CD4-positive, alpha-beta T cell (primary cell): ENCODE measurements at regions not wholly inside any gene's neighbourhood (a gene's known extent, or its start where the extent isn't known, plus 50 kb on each side); places are given as distances from the start of the nearest gene placed in this dataset.

ENCODE experiments used
- ATAC-seq: fragments of 200-7000 bp; cut with Tn5 transposase; one replicate; pipeline ENCODE4 v1.10.0; 2022; ENCODE audit warnings: mild to moderate bottlenecking; ENCODE audit not compliant: poor library complexity
- CTCF ChIA-PET: fragments of 350-600 bp; sonication (Branson Sonifier 250); formaldehyde crosslinking; loops from one replicate; lab custom pipeline; 2021; ENCODE audit warnings: antibody characterized with exemption, inconsistent platforms; lab: Charles Lee
- POLR2A ChIA-PET: fragments of 350-600 bp; sonication (Branson Sonifier 250); formaldehyde crosslinking; loops from one replicate; lab custom pipeline; 2021; ENCODE audit warnings: antibody characterized with exemption, inconsistent platforms; lab: Charles Lee
- DNase-seq, 14 experiments: peaks; one replicate each; pipeline ENCODE4 v3.0.0-alpha.2; 2013 to 2020; ENCODE audit warnings: mixed read lengths in 2 of 14
- H3K27ac ChIP-seq, 2 donors: one replicate each; pipeline versions ENCODE4 v1.5.1 to v1.7.0; 2013; ENCODE audit warnings: low read length in 2 of 2, low read depth in 1 of 2, mild to moderate bottlenecking in 1 of 2
- H3K27me3 ChIP-seq, 2 experiments: 1 replicate in 1 of 2; 2 replicates in 1 of 2; pipeline versions ENCODE4 v1.6.1 to v1.7.0; 2013; ENCODE audit warnings: low read length in 2 of 2, control low read depth in 1 of 2, mild to moderate bottlenecking in 1 of 2, moderate library complexity in 1 of 2; ENCODE audit not compliant: insufficient read depth in 2 of 2, control insufficient read depth in 1 of 2
- H3K36me3 ChIP-seq: one replicate; pipeline ENCODE4 v1.6.1; 2013; ENCODE audit warnings: low read length, control low read depth; ENCODE audit not compliant: insufficient read depth
- H3K4me1 ChIP-seq: one replicate; pipeline ENCODE4 v1.6.1; 2013; ENCODE audit warnings: low read length, control low read depth; ENCODE audit not compliant: insufficient read depth
- H3K4me3 ChIP-seq: one replicate; pipeline ENCODE4 v1.5.1; 2013; ENCODE audit warnings: mild to moderate bottlenecking, low read length, moderate library complexity
- H3K9me3 ChIP-seq, 2 experiments: 1 replicate in 1 of 2; 2 replicates in 1 of 2; pipeline versions ENCODE4 v1.6.1 to v1.7.0; 2013; ENCODE audit warnings: low read length in 2 of 2, mild to moderate bottlenecking in 2 of 2, control low read depth in 1 of 2, moderate library complexity in 1 of 2; ENCODE audit not compliant: control insufficient read depth in 1 of 2, insufficient read depth in 1 of 2
- H3K27ac Mint-ChIP-seq: one replicate; pipeline ENCODE4 v1.8.0; 2020; ENCODE audit warnings: mixed read lengths
- H3K27me3 Mint-ChIP-seq: one replicate; pipeline ENCODE4 v1.8.0; 2021; ENCODE audit warnings: mixed read lengths
- H3K36me3 Mint-ChIP-seq: one replicate; pipeline ENCODE4 v1.8.0; 2021; ENCODE audit warnings: low read depth, mixed read lengths
- H3K4me1 Mint-ChIP-seq: one replicate; pipeline ENCODE4 v1.8.0; 2021; ENCODE audit warnings: low read depth, mixed read lengths
- H3K4me3 Mint-ChIP-seq: one replicate; pipeline ENCODE4 v1.8.0; 2020; ENCODE audit warnings: mild to moderate bottlenecking, mixed read lengths
- H3K9me3 Mint-ChIP-seq: one replicate; pipeline ENCODE4 v1.8.0; 2020; ENCODE audit warnings: mixed read lengths
- intact Hi-C, 2 experiments: fragments of 100-400 bp; cut with DNase I in 1 of 2; cut with micrococcal nuclease in 1 of 2; formaldehyde crosslinking; loops; one replicate each; pipeline versions ENCODE4 v1.15.1 to v1.9.0; 2023 to 2025; cut with DNase I, micrococcal nuclease
- TF ChIP-seq, protein P1 (sequence below): fragments of 200-600 bp; IDR thresholded peaks from one replicate; pipeline ENCODE4 v1.8.0; 2022; ENCODE audit warnings: antibody characterized with exemption, mild to moderate bottlenecking

- H3K27me3 ChIP-seq = no peaks in the 10 kb centered on the region
- DNase-seq (peak in 1 of 14 experiments; percentile 11), ATAC-seq (no peak)
- H3K4me1 ChIP-seq = no peaks in the 10 kb centered on the region
- Mint-ChIP-seq H3K4me3 (no peak overlapping the region), H3K27me3 (no peaks in the 10 kb centered on the region), H3K36me3 (no peaks in the 10 kb centered on the region), H3K27ac (no peak overlapping the region), H3K9me3 (no peaks in the 10 kb centered on the region), H3K4me1 (no peaks in the 10 kb centered on the region)
- no peaks in the 10 kb centered on the region for H3K36me3 ChIP-seq
- TF ChIP-seq, protein P1, sequence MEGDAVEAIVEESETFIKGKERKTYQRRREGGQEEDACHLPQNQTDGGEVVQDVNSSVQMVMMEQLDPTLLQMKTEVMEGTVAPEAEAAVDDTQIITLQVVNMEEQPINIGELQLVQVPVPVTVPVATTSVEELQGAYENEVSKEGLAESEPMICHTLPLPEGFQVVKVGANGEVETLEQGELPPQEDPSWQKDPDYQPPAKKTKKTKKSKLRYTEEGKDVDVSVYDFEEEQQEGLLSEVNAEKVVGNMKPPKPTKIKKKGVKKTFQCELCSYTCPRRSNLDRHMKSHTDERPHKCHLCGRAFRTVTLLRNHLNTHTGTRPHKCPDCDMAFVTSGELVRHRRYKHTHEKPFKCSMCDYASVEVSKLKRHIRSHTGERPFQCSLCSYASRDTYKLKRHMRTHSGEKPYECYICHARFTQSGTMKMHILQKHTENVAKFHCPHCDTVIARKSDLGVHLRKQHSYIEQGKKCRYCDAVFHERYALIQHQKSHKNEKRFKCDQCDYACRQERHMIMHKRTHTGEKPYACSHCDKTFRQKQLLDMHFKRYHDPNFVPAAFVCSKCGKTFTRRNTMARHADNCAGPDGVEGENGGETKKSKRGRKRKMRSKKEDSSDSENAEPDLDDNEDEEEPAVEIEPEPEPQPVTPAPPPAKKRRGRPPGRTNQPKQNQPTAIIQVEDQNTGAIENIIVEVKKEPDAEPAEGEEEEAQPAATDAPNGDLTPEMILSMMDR = no peak
- ChIA-PET CTCF (no interaction called here), POLR2A (no interaction called here)
- no peak overlapping the region for H3K27ac ChIP-seq
- intact Hi-C loops = no loop called here
- H3K4me3 ChIP-seq = no peak overlapping the region
- H3K9me3 ChIP-seq = no peaks in the 10 kb centered on the region
Observed at GRCh38 chr5:135249658-135250057, 149.4 kb downstream of the MACROH2A1 start.

- H3K9me3 Mint-ChIP-seq = no peaks in the 10 kb centered on the region
- no peaks in the 10 kb centered on the region for H3K4me1 ChIP-seq
- TF ChIP-seq, protein P1 = no peak
- peak in 1 of 14 experiments; percentile 21 for DNase-seq
- H3K4me3 ChIP-seq = no peak overlapping the region
- no peaks in the 10 kb centered on the region for H3K27me3 Mint-ChIP-seq
- no peaks in the 10 kb centered on the region for H3K36me3 Mint-ChIP-seq
- intact Hi-C loops = no loop called here
- H3K27me3 ChIP-seq = no peaks in the 10 kb centered on the region
- no peak overlapping the region for H3K27ac ChIP-seq
- no peaks in the 10 kb centered on the region for H3K36me3 ChIP-seq
- H3K9me3 ChIP-seq = no peaks in the 10 kb centered on the region
- ChIA-PET POLR2A (no interaction called here), CTCF (no interaction called here)
- H3K27ac Mint-ChIP-seq = no peak overlapping the region
- no peak for ATAC-seq
- H3K4me3 Mint-ChIP-seq = no peak overlapping the region
- H3K4me1 Mint-ChIP-seq = no peaks in the 10 kb centered on the region
Observed at GRCh38 chr5:135248801-135249231, 150.2 kb downstream of the MACROH2A1 start.

DNA sequence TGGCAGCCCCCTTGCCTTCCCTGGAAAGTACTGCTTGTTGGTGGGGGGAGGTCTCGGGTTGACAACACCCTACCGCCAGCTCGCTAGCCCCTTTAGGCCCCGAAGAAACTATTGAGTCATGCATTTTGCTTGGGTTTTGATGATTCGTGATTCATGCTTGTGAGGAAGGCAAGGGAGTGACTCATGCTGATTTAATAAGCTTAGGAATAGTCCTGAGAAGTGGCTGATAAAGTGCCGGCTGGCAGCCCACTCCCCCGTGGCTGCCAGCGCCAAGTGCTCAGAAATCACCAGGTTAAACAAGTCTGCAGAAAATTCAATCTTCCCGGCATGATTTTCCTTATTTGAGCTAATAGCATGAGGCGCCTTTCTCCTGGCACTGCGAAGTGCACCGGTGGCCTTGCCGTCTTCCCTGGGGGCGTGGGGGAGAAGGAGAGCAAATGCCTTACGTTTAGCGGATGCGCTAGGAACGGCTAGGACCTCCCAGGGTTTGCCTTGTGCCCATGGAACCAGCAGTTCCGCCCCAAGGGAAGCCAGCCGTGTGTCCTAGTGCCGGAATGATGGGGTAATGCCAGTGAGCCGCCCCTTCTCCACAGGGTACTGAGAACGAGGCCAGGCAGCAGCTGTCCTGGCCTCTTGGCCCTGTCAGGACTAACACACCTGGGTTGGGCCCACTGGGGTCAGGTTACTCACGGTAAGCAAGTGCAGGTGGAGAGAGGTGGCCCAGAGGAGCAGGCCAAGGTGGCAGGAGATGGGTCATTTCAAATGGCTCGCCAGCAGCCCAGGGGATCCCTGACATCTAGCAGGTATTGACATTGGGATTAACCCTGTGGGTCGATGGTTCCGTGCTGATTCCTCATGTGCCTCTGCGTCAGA lies 151.9 kb downstream of the MACROH2A1 start:
- Mint-ChIP-seq H3K4me3 (no peak overlapping the region), H3K27me3 (no peaks in the 10 kb centered on the region), H3K36me3 (no peaks in the 10 kb centered on the region), H3K9me3 (no peaks in the 10 kb centered on the region), H3K4me1 (no peaks in the 10 kb centered on the region), H3K27ac (no peak overlapping the region)
- TF ChIP-seq, protein P1 = no peak
- no peaks in the 10 kb centered on the region for H3K27me3 ChIP-seq
- no peaks in the 10 kb centered on the region for H3K4me1 ChIP-seq
- intact Hi-C loops = no loop called here
- no peak overlapping the region for H3K4me3 ChIP-seq
- ChIA-PET CTCF (no interaction called here), POLR2A (no interaction called here)
- H3K9me3 ChIP-seq = no peaks in the 10 kb centered on the region
- no peak overlapping the region for H3K27ac ChIP-seq
- no peaks in the 10 kb centered on the region for H3K36me3 ChIP-seq
- ATAC-seq = no peak
- peak in 3 of 14 experiments; percentile 24 to 46 (median 29) for DNase-seq
